Glutamatergic neuron (in vitro differentiated cells): ENCODE measurements at regions not wholly inside any gene's neighbourhood (a gene's known extent, or its start where the extent isn't known, plus 50 kb on each side); places are given as distances from the start of the nearest gene placed in this dataset.
A peak's percentile ranks its signal among the peaks of the same experiment; 100 is the strongest.

Experiments used
- DNase-seq: peaks from one replicate; pipeline ENCODE4 v3.0.0; 2022
- H3K27ac Mint-ChIP-seq: one replicate; pipeline ENCODE4 v1.8.0; 2020; ENCODE audit warnings: mild to moderate bottlenecking, mixed read lengths, inconsistent platforms; ENCODE audit not compliant: unreplicated experiment
- H3K27me3 Mint-ChIP-seq: one replicate; pipeline ENCODE4 v1.8.0; 2020; ENCODE audit warnings: mild to moderate bottlenecking, moderate library complexity, mixed read lengths, inconsistent platforms; ENCODE audit not compliant: unreplicated experiment
- H3K36me3 Mint-ChIP-seq: one replicate; pipeline ENCODE4 v1.8.0; 2020; ENCODE audit warnings: mild to moderate bottlenecking, mixed read lengths, inconsistent platforms; ENCODE audit not compliant: unreplicated experiment
- H3K4me1 Mint-ChIP-seq: one replicate; pipeline ENCODE4 v1.8.0; 2020; ENCODE audit warnings: mild to moderate bottlenecking, low read depth, mixed read lengths, inconsistent platforms; ENCODE audit not compliant: unreplicated experiment
- H3K4me3 Mint-ChIP-seq: one replicate; pipeline ENCODE4 v1.8.0; 2020; ENCODE audit warnings: mild to moderate bottlenecking, mixed read lengths, inconsistent platforms; ENCODE audit not compliant: unreplicated experiment
- H3K9me3 Mint-ChIP-seq: one replicate; pipeline ENCODE4 v1.8.0; 2020; ENCODE audit warnings: mild to moderate bottlenecking, moderate library complexity, mixed read lengths, inconsistent platforms; ENCODE audit not compliant: unreplicated experiment
- TF ChIP-seq, protein P1 (sequence below): fragments of 200-600 bp; sonication (generic); IDR thresholded peaks from one replicate; pipeline ENCODE4 v1.5.0; 2021; ENCODE audit not compliant: partially characterized antibody, unreplicated experiment

DNA sequence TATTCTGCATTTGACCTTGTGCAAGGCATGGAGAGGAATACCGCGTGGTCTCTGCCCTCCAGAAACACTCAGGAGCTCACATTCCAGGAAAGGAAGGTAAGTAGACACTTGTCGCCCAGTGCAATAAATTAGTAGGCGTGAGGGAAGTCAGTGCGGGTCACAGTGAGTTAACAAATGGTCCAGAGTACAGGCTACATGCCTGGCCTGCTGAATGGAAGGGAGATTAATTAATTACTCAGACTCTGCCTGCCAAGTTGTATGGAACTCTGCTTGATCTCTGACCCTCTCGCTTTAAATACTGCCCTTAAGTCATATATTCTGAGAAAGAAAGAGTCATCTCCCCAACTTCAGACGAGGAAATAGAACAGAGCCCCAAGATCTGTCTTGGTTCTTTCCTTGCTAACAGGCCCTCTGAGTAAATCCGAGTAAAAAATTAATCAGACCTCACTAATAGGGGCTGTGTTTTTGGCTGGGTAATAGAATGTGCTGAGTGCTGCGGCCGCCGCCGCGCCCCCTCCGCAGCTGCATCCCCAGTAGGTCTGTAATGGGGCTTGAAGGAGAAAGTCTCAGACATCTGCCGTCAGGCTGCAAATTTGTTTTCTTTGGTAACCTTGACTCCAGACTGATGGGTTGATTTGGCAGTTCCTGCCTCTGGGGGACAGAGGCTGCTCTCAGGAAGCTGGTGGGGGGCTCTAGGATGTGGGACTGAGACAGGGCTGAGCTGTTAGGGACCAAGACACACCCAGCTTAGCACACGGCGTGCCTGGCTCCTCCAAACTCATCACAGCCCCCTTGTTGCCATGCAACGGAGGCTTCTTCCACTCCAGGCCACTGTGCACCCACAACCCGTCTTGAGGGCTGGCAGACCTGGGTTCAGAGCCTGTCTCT, 144.4 kb downstream of the NSG2 start:
- DNase-seq, result peak; percentile 19
- Mint-ChIP-seq H3K4me1 (peaks cover 5% of the 10 kb centered on the region), H3K27ac (no peak overlapping the region), H3K9me3 (no peaks in the 10 kb centered on the region), H3K4me3 (no peak overlapping the region), H3K36me3 (no peaks in the 10 kb centered on the region), H3K27me3 (peaks cover 8% of the 10 kb centered on the region)
- TF ChIP-seq, protein P1, sequence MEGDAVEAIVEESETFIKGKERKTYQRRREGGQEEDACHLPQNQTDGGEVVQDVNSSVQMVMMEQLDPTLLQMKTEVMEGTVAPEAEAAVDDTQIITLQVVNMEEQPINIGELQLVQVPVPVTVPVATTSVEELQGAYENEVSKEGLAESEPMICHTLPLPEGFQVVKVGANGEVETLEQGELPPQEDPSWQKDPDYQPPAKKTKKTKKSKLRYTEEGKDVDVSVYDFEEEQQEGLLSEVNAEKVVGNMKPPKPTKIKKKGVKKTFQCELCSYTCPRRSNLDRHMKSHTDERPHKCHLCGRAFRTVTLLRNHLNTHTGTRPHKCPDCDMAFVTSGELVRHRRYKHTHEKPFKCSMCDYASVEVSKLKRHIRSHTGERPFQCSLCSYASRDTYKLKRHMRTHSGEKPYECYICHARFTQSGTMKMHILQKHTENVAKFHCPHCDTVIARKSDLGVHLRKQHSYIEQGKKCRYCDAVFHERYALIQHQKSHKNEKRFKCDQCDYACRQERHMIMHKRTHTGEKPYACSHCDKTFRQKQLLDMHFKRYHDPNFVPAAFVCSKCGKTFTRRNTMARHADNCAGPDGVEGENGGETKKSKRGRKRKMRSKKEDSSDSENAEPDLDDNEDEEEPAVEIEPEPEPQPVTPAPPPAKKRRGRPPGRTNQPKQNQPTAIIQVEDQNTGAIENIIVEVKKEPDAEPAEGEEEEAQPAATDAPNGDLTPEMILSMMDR, result no peak

DNA sequence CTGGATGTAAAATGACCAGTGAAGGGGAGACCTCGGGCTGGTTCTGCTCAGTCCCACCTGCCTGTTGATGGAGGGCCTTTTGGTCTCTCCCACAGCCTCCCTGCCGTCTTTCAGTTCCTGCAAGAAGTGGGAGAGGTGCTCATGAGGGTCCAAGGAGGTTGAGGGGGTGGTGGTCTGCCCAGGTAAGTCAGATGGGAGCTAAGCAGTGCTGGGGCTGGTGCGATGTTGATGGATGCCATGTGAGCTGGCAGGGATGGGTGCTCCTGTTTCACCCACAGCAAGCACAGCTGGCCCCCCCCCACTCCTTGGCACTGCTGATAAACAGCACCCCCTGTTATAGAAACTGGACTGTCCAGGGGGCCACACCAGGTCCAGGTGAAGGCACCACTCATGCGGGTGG, 145.6 kb downstream of the NSG2 start:
- peaks cover 5% of the 10 kb centered on the region for H3K4me1 Mint-ChIP-seq
- H3K4me3 Mint-ChIP-seq, result no peak overlapping the region
- no peaks in the 10 kb centered on the region for H3K9me3 Mint-ChIP-seq
- no peak overlapping the region for H3K27ac Mint-ChIP-seq
- H3K27me3 Mint-ChIP-seq, result peaks cover 6% of the 10 kb centered on the region
- no peak for DNase-seq
- TF ChIP-seq, protein P1, result no peak
- H3K36me3 Mint-ChIP-seq, result no peaks in the 10 kb centered on the region

DNA sequence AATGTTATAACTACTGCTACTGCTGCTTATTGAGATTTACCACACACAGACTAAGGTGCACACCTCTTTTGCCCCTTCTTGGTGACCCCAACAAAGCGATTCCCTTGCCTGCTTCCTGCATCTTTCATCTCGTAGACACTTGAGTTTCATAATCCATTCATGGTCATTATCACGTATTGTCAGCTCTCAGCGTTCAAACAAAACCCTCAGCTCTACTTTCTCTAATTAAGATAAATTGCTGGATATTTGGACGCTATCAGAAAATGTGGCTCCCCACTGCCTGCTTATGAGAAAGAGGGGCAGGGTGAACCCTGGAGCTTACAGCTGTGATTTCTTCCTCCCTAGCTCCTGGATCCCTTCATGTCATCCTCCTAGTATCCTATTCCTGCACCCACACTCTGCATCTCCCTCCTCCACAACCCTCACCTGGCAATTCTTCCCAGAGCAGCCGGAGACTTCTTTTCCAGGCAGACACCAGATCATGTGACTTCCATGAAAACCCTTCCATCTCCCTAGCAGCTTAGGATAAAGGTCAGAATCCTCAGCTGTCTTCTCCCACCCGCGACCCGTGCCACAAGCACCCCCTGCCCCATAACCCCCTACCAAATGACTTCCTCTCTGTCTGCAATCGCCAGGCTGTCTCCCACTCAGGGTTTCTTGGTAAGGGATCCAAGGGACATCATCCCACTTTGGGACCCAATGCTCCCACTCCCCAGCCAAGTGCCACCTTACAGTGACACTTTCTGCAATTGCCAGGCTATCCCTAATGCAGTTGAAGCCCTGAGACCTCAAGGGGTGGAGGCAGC, 146.5 kb downstream of the NSG2 start:
- Mint-ChIP-seq H3K27me3 (peaks cover 6% of the 10 kb centered on the region), H3K36me3 (no peaks in the 10 kb centered on the region), H3K4me3 (no peak overlapping the region), H3K9me3 (peaks cover 2% of the 10 kb centered on the region), H3K27ac (no peak overlapping the region), H3K4me1 (peaks cover 5% of the 10 kb centered on the region)
- TF ChIP-seq, protein P1, result no peak
- no peak for DNase-seq

DNA sequence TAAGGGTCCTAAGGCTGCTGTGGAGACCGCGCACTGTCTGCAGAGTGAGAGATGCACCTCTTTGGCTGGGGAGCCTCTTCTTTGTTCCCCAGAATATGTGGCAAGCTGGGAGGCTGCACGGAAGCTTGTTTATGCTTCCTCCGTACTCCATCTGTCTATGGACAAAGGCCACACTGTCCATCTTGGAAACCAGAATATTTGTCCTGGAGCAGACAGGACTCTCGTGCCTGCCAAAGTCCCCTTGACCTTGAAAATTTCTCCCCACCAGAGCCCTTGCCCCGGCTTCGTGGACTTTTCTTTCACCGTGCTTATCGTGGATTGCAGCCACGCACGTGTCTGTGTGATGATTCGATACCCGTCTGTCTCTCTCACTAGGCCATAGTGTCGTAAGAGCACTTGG, 147.4 kb downstream of the NSG2 start:
- peaks cover 5% of the 10 kb centered on the region for H3K4me1 Mint-ChIP-seq
- H3K36me3 Mint-ChIP-seq, result no peaks in the 10 kb centered on the region

More for the DNA sequence above, 147.4 kb downstream of the NSG2 start:
- DNase-seq, result no peak
- TF ChIP-seq, protein P1, result no peak
- H3K9me3 Mint-ChIP-seq, result peaks cover 2% of the 10 kb centered on the region
- H3K4me3 Mint-ChIP-seq, result no peak overlapping the region
- no peak overlapping the region for H3K27ac Mint-ChIP-seq
- H3K27me3 Mint-ChIP-seq, result peaks cover 6% of the 10 kb centered on the region
